Testis (tissue), 2 donors: ENCODE measurements at regions not wholly inside any gene's neighbourhood (a gene's known extent, or its start where the extent isn't known, plus 50 kb on each side); places are given as distances from the start of the nearest gene placed in this dataset.
"Not testable (repeated sequence)": the region's sequence is repeated elsewhere in the genome, so short reads cannot be mapped to it uniquely, and the experiment has no call there.

Experiments used
- CTCF ChIP-seq, 3 experiments: fragments of 450-650 bp in 2 of 3; fragments of 200-600 bp in 1 of 3; sonication (generic) in 1 of 3; IDR thresholded peaks; one replicate each; pipeline ENCODE4 v1.5.1; 2016 to 2019; ENCODE audit warnings: antibody characterized with exemption in 3 of 3, mild to moderate bottlenecking in 2 of 3, moderate library complexity in 1 of 3
- POLR2A ChIP-seq: fragments of 450-650 bp; IDR thresholded peaks from one replicate; pipeline ENCODE4 v1.6.1; 2017; ENCODE audit warnings: antibody characterized with exemption, mild to moderate bottlenecking, moderate library complexity

- TF ChIP-seq CTCF (IDR thresholded peaks at IDR 0.05); POLR2A: not testable (repeated sequence)
Measured at GRCh38 chr7:115789473-115789872, 241.1 kb downstream of the TFEC start.
